GM21576 (cell line): ENCODE measurements at regions not wholly inside any gene's neighbourhood (a gene's known extent, or its start where the extent isn't known, plus 50 kb on each side); places are given as distances from the start of the nearest gene placed in this dataset.

Experiments used
- ATAC-seq: cut with Tn5 transposase; IDR thresholded peaks from one replicate; pipeline ENCODE4 v1.9.1; 2021; ENCODE audit warnings: mild to moderate bottlenecking, moderate library complexity; ENCODE audit not compliant: unreplicated experiment

DNA sequence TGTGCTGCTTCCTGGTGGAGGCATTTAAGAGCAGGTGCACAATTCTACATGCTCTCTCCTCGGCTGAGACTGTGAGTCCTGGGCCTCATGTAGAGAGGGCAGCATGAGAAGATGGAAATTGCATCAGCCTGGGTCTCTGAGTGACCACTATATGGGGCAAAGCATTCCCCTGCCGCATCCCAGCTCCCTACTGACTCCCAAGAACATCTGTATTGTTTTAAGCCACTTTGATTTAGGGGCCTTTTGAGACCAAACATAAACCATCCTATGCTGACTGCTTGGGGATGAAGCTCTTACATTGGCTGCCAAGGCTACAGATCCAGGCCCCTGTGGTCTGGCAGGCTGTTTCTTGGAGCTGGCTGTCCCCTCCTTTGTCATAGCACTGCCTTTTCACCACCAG lies 101.3 kb upstream of the TBX20 start:
- no peak for ATAC-seq

DNA sequence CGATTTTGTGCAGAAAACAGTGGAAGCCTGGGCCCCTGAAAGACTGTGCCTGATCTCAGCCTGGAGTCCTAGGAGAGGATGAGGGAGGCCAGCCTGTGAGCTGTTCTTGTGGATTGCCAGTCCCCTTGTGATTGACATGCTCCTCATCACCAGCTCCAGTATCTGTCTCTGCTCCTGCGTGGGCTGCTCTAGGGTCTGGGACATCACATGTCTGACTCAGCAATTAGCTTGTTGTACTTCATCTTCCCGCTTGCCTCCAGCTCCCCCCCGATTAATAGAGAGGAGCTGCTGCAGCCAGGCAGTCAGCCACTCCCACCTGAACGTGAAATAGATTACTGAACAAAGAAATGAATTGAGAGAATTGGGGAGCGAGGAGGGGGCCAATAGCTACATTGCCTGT lies 99.6 kb upstream of the TBX20 start:
- ATAC-seq: no peak

DNA sequence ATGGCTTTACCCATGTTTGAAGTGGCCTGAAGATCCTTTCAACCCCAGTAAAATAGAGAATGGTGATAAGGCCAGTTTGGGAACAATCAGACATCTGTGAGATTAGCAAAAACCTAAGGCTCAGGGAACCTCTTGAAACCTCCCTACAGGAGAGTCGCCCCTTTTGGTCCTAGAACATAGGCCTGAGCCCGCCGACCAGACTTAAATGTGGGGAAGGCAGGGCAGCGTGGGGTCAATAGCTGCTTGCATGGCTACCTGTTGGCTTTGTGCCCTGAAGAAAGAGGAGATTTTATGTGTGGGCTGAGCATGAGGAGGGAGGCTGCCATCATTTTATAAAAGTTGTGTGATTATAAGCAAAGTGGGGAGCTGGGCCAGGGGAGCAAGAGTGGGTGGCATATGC lies 97.6 kb upstream of the TBX20 start:
- no peak for ATAC-seq

DNA sequence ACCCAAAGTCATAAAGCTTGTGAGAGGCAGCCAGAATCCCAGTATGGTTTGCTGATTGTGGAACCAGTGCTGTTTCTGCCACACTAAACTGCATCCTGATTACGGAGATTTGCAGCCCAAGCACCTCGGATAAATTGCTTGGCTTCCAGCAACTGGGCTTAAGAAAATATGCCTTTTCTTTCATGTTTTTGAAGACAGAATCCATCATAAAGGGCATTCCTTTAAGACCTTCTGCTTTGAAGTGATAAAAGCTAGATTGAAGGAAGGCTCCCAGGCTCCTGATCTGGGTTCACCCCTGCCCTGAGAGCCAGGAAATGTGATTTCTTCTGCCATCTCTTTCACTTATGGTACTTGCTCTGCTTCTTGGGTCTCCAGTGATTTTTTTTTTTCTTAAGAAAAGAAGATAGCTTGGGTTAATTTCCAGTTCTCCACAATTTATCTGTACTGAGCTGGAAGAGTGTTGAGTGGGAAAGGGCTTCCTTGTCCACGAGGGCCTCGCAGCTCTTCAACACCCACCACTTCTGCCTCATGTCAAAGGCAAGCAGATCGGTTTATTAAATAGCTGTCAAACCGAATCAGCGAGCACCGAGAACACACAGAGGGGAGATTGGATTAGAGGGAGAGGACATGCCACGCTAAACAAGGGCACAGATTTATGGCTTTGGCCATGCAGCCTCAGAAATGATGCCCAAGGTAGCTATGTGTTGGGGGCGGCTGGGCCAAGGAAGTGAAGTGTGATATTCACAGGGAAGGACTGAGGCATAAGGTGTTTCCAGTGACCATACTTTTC lies 94.9 kb upstream of the TBX20 start:
- no peak for ATAC-seq

DNA sequence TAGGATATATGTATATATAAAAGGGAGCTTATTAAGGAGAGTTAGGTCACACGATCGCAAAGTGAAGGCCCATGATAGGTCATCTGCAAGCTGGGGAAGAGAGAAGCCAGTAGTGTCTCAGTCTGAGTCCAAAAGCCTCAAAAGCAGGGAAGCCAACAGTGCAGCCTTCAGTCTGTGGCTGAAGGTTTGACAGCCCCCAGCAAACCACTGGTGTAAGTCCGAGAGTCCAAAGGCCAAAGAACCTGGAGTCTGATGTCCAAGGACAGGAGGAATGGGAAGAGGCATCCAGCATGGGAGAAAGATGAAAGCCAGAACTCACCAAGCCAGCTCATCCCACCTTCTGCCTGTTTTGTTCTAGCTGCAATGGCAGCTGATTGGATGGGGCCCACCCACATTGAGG lies 88.9 kb upstream of the TBX20 start:
- ATAC-seq: no peak

DNA sequence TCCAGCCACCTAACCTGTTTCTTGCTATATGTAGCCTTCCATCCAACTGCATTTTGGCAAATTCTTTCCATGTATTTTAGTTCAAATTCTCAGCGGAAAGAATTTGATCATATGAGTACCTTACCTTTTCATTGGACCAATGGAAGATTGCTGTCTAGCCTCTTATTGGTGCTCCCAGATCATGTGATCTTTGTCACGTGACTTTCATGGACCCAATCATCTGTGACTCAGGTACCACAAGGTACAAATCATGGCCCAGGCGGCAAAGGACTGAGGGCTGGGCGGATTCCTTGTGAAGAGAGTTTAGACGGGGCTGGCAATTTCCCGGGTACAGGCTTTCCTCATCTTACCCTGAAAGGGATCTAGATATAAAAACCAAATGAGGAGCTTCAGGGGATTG lies 85.9 kb upstream of the TBX20 start:
- no peak for ATAC-seq

DNA sequence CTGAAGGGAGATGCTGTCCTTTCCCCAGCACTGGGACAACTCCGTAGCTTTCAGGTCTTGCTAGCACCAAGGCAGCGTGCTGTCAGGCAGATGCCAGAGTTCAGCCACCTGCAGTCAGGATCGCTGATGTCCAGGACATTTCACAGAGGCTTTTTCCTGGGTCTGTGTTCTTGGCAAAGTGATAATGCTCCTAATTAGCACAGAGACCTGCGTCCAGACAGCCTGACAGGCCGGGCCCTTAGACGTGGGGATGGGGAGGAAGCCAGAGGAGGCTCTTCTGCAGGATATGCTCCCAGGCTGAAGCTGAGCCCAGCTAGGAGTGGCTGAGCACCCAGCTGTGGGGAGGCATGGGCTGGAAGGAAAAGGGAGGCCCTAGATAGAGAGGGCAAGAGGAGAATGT lies 82.5 kb upstream of the TBX20 start:
- no peak for ATAC-seq

DNA sequence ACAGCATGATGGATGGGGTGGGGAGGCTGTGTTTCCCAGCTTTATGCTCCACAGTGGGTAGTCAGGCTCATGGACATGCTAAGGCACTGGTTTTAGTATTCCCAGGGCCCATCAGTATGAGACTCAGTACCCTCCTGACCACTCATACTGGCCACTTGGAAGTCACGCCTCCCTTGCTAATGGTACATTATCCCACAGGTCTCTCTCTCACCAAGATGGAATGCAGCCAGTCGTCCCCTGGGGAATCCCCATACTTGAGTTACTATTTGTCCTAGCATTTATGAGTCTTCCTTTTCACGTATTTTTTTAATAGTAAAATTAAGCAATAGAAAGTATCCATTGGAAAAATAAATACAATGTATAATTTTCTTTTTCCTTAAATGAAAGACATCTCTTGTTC lies 80.6 kb upstream of the TBX20 start:
- ATAC-seq: no peak

DNA sequence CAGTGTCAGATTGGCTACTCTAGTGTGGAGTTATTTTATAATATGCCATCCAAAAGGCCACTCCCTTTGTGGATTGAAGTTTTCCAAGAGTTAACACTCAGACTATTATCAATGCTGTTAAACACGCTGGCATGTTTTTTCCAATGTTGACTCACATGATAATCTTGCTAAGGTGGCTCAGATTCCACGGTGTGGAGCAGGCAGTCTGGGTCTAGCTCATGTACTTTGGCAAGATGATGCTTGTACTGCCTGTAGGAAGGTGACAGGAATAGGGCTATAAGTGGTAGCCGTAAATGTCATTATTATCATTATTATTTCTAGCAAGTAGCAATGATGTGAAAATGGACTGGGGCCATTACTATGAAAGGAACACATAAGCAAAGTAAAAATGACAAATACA lies 79.4 kb upstream of the TBX20 start:
- ATAC-seq: no peak

DNA sequence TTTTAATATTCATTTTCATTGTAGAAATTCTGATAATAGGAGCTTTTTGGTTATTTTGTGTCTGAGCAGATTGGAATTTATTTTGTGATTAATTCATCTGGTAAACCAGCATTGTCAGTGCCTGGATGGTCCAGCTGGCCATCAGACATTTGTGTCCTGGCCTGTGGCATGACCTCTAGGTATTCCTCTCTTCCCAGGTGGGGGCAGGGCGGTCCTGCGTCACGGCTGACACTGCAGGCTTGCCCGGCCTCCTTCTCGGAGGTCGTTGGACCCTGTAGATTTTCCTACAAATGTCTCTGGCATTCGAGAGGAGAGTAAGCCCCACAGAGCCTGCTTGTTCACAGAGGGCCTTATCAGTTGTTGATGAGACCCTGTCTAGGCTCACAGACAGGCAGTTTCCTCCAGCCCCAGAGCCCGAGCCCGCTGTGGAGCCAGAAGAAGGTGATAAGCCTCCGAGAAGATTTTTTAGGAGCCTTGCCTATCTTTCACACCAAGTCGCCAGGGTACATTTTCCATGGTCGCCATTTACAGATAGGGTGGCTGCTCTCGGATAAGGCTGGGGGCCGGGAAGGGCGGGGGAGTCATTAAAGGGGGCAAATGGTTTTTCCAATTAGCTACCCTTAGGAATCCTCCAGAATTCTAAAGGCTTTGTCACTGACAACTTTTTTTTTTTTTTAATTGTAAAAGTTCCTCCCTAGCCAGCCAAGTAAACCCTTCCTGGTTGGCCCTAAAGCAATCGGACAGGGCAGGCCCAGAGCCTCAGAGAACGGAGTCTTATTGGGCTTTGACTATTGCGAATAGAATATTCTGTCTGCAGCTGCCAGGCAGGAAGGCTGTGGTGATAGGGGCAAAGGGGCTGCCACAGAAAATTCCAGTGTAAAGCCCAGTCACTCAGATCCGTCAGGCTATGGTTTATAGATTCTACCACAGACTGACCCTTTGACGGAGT lies 78.1 kb upstream of the TBX20 start:
- ATAC-seq: no peak

DNA sequence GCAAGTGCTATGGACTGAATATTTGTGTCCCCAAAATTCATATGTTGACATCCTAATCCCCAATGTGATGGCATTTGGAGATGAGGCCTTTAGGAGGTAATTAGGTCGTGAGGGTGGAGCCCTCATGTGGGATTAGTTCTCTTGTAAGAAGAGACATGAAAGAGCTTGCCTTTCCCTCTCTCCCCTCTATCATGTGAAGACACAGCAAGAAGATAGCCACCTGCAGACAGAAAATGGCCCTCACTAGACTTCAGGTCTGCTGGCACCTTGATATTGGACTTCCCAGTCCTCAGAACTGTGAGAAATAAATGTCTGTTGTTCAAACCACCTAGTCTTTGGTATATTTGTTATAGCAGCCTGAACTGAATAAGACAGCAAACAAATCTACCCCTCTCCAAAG lies 75.1 kb upstream of the TBX20 start:
- ATAC-seq: no peak

DNA sequence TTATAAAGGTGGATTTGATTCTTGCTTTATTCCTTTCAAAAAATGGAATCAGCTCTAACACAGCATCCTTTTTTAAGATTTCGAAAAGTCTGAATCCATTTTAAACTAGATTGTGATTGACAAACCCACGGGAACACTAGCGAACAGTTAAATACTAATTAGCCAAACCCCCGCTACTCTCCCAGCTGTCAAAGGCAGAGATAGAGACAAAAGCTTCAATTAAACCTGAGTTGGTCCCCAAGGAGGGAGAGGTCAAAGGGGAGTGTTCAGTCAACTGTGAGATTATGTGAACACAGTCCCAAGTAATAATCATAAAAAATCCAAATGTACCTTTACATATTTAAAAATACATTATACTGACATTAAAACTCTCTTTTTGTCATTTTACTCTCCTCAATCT lies 65.7 kb upstream of the TBX20 start:
- no peak for ATAC-seq

DNA sequence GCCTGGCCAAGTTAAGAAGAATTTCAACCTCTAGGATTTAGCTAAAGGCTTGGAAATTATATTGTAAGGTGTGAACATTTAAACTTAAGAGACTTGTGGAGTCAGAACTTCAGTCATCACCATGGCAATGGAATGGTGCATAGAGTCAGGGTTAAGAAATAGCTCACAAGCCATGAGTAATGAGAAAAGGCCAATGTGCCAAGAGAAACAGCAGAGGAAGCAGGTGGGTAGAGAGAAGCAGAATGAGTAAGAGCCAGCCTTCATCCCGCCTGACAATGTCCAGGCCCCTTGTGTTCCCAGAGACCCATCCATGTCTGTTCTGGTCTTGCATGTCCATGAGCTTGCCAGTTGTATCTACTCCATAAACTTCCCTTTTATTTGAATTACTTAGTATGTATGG lies 62.6 kb upstream of the TBX20 start:
- no peak for ATAC-seq

DNA sequence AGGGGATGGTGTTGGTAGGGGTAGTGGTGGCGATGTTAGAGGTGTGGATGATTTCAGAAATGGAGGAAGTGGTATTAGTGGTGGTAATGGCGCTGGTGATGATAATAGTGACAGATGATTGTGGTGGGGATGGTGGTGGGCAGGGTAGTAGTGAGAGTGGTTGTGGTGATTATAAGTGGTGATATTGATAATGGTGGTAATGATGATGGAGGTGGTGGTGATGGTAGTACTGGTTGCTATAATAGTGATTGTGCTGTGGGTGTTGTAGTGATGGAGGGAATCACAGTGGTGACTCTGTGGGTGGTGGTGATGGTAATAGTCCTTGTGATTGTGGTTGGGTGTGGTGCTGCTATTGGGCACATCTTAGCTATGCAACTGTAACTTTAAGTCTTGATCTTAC lies 61.6 kb upstream of the TBX20 start:
- ATAC-seq: no peak

DNA sequence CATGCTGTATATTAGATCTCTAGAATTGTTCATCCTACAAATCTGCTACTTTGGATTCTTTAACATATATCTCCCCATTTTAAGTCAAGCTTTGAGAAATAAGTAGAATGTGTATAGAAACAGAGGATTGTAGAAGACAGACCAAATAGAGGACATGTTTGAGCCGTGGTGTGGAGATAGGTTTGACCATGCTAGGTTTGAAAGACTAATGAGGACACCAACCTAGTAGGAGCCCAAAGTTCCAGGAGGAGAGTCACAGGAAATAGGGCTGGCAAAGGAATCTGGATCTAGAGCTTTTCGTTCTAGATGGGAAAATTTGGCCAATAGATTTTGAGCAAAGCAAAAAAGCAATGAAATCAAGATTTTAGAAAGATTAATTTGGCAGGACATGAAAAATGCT lies 60.5 kb upstream of the TBX20 start:
- ATAC-seq: no peak

DNA sequence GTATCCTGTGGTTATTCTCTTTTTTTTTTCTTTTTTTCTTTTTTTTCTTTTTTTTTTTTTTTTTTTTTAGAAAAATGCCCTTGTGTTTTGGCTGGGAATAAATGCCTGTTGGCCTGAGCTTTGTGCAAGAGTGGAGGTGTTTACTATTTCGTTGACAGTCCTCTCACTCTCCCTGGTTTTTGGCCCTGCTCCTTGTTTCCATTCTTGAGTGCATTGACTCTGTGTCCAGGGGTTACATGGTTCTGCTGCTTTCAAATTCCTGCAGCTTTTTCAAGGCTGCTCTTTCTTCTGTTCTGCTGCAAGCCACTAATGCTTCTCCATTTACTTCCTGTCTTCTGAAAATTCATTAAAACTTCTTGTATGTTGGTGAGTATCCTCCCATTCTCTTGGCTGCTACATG lies 59.7 kb upstream of the TBX20 start:
- no peak for ATAC-seq
